SK-N-SH (cell line): ENCODE measurements at regions not wholly inside any gene's neighbourhood (a gene's known extent, or its start where the extent isn't known, plus 50 kb on each side); places are given as distances from the start of the nearest gene placed in this dataset.

Experiments
- CTCF ChIA-PET: fragments of 300-600, 350-600 bp; formaldehyde crosslinking; extraction: SDS; loops from one replicate; lab custom pipeline; 2021; lab: Yijun Ruan, JAX
- POLR2A ChIA-PET: fragments of 350-600 bp; sonication (Branson Sonifier 250); formaldehyde crosslinking; extraction: SDS; loops from one replicate; lab custom pipeline; 2020; ENCODE audit warnings: antibody characterized with exemption, inconsistent platforms; lab: Yijun Ruan, JAX
- DNase-seq: peaks from one replicate; pipeline ENCODE4 v3.0.0; 2012
- H2AFZ ChIP-seq: fragments of 200-600 bp; sonication (generic); 2 replicates; pipeline ENCODE4 v1.8.1; 2016; ENCODE audit warnings: antibody characterized with exemption, mild to moderate bottlenecking, low read depth
- H3F3A ChIP-seq: fragments of 200-600 bp; sonication (generic); replicated peaks from 2 replicates; pipeline ENCODE3; 2016; ENCODE audit warnings: antibody characterized with exemption, mild to moderate bottlenecking; ENCODE audit not compliant: insufficient read depth
- H3K27ac ChIP-seq, 2 experiments: fragments of 200-500 bp in 1 of 2; fragments of 200-600 bp in 1 of 2; sonication (Bioruptor generic) in 1 of 2; sonication (generic), shearing (Covaris generic) in 1 of 2; 2 replicates each; pipeline versions ENCODE4 v1.5.1 to v1.6.1; 2014 to 2016; ENCODE audit warnings: low read depth in 2 of 2, inconsistent platforms in 1 of 2, low read length in 1 of 2, mild to moderate bottlenecking in 1 of 2, mixed read lengths in 1 of 2
- H3K27me3 ChIP-seq: fragments of 200-600 bp; sonication (generic), shearing (Covaris generic); 2 replicates; pipeline ENCODE4 v1.6.1; 2016; ENCODE audit warnings: mixed run types; ENCODE audit not compliant: insufficient read depth
- H3K36me3 ChIP-seq, 2 experiments: fragments of 200-500 bp in 1 of 2; fragments of 200-600 bp in 1 of 2; sonication (Bioruptor generic) in 1 of 2; sonication (generic) in 1 of 2; replicated peaks in 1 of 2; 2 replicates each; pipeline versions ENCODE3 to v1.5.1; 2014 to 2016; ENCODE audit warnings: low read length in 1 of 2, mild to moderate bottlenecking in 1 of 2; ENCODE audit not compliant: insufficient read depth in 2 of 2, control insufficient read depth in 1 of 2
- H3K4me1 ChIP-seq, 2 experiments: fragments of 200-500 bp in 1 of 2; fragments of 200-600 bp in 1 of 2; sonication (Bioruptor generic) in 1 of 2; sonication (generic), shearing (Covaris generic) in 1 of 2; 2 replicates each; pipeline versions ENCODE4 v1.5.1 to v1.6.1; 2014 to 2016; ENCODE audit warnings: low read depth in 1 of 2, low read length in 1 of 2, mixed run types in 1 of 2; ENCODE audit not compliant: insufficient read depth in 2 of 2, control insufficient read depth in 1 of 2
- H3K4me2 ChIP-seq: fragments of 200-600 bp; sonication (generic), shearing (Covaris generic); 2 replicates; pipeline ENCODE4 v1.6.1; 2017; ENCODE audit warnings: mixed run types
- H3K4me3 ChIP-seq, 2 experiments: fragments of 200-500 bp in 1 of 2; fragments of 200-600 bp in 1 of 2; sonication (Bioruptor generic) in 1 of 2; sonication (generic), shearing (Covaris generic) in 1 of 2; 2 replicates each; pipeline versions ENCODE4 v1.5.1 to v1.8.1; 2014 to 2016; ENCODE audit warnings: low read depth in 2 of 2, inconsistent platforms in 1 of 2, low read length in 1 of 2, mild to moderate bottlenecking in 1 of 2, mixed read lengths in 1 of 2, moderate library complexity in 1 of 2
- H3K79me2 ChIP-seq: fragments of 200-600 bp; sonication (generic); 2 replicates; pipeline ENCODE4 v1.8.1; 2017; ENCODE audit warnings: mild to moderate bottlenecking; ENCODE audit not compliant: insufficient read depth
- H3K9ac ChIP-seq: fragments of 200-600 bp; sonication (generic); 2 replicates; pipeline ENCODE4 v1.6.1; 2017; ENCODE audit warnings: mixed run types
- H3K9me2 ChIP-seq: fragments of 200-600 bp; sonication (generic); 2 replicates; pipeline ENCODE4 v1.6.1; 2017; ENCODE audit warnings: mixed run types
- H3K9me3 ChIP-seq: fragments of 200-600 bp; sonication (generic); 2 replicates; pipeline ENCODE4 v1.6.1; 2017; ENCODE audit warnings: mixed run types, mild to moderate bottlenecking, moderate library complexity
- H4K20me1 ChIP-seq: fragments of 200-600 bp; sonication (generic); 2 replicates; pipeline ENCODE4 v1.6.1; 2017; ENCODE audit warnings: mild to moderate bottlenecking, mixed run types; ENCODE audit not compliant: insufficient read depth
- CHD2 ChIP-seq: fragments of 150-350 bp; IDR thresholded peaks from 2 replicates; pipeline ENCODE4 v1.6.1; 2018; ENCODE audit warnings: low read length; ENCODE audit not compliant: partially characterized antibody
- CTCF ChIP-seq: fragments of 200-600 bp; sonication (generic); IDR thresholded peaks from 2 replicates; pipeline ENCODE4 v1.6.1; 2017; ENCODE audit warnings: antibody characterized with exemption, mild to moderate bottlenecking, moderate library complexity
- ELF1 ChIP-seq: IDR thresholded peaks from 2 replicates; pipeline ENCODE4 v1.4.0; 2012
- EP300 ChIP-seq, 2 experiments: IDR thresholded peaks; 2 replicates each; pipeline versions ENCODE4 v1.4.0 to v1.6.1; 2012; ENCODE audit warnings: borderline replicate concordance in 1 of 2, low read depth in 1 of 2, low read length in 1 of 2
- EZH2phosphoT487 ChIP-seq: fragments of 200-600 bp; sonication (generic); IDR thresholded peaks from 2 replicates; pipeline ENCODE4 v1.6.1; 2017; ENCODE audit warnings: low read depth, mixed run types, mild to moderate bottlenecking, antibody characterized with exemption, moderate library complexity, borderline replicate concordance
- FOSL2 ChIP-seq: IDR thresholded peaks from 2 replicates; pipeline ENCODE4 v1.4.0; 2012; ENCODE audit warnings: low read depth, mild to moderate bottlenecking, moderate library complexity, borderline replicate concordance
- FOXM1 ChIP-seq: IDR thresholded peaks from 2 replicates; pipeline ENCODE4 v1.4.0; 2012; ENCODE audit warnings: low read depth, mild to moderate bottlenecking
- GABPA ChIP-seq: IDR thresholded peaks from 2 replicates; pipeline ENCODE4 v1.4.0; 2012; ENCODE audit warnings: low read depth, mild to moderate bottlenecking
- GATA2 ChIP-seq: sonication (generic); formaldehyde crosslinking; IDR thresholded peaks from 2 replicates; pipeline ENCODE4 v1.5.0; 2020; ENCODE audit warnings: mild to moderate bottlenecking, missing genetic modification reagents
- JUND ChIP-seq: IDR thresholded peaks from 2 replicates; pipeline ENCODE4 v1.4.0; 2012
- MEF2A ChIP-seq: IDR thresholded peaks from 2 replicates; pipeline ENCODE4 v1.4.0; 2012; ENCODE audit warnings: low read depth, borderline replicate concordance
- MXI1 ChIP-seq: IDR thresholded peaks from 2 replicates; pipeline ENCODE4 v1.6.1; 2012; ENCODE audit warnings: mild to moderate bottlenecking, low read depth, low read length, improper control_type of control experiment
- NFIC ChIP-seq: IDR thresholded peaks from 2 replicates; pipeline ENCODE4 v1.4.0; 2012; ENCODE audit warnings: borderline replicate concordance
- NRF1 ChIP-seq: IDR thresholded peaks from 2 replicates; pipeline ENCODE4 v1.6.1; 2012; ENCODE audit warnings: low read depth, mild to moderate bottlenecking, low read length
- REST ChIP-seq: IDR thresholded peaks from 2 replicates; pipeline ENCODE4 v1.6.1; 2012; ENCODE audit warnings: mild to moderate bottlenecking, low read depth, low read length, moderate library complexity
- RFX5 ChIP-seq: IDR thresholded peaks from 2 replicates; pipeline ENCODE4 v1.6.1; 2012; ENCODE audit warnings: mild to moderate bottlenecking, improper control_type of control experiment, low read length
- TAF1 ChIP-seq: IDR thresholded peaks from 2 replicates; pipeline ENCODE4 v1.6.1; 2012; ENCODE audit warnings: low read depth, mild to moderate bottlenecking, low read length, moderate library complexity, borderline replicate concordance
- YY1 ChIP-seq: IDR thresholded peaks from 2 replicates; pipeline ENCODE4 v1.4.0; 2012; ENCODE audit warnings: low read depth, mild to moderate bottlenecking
- WGBS: methylation state at CpG from one replicate; pipeline ENCODE4 v1.1.6; 2017; ENCODE audit warnings: low lambda C conversion rate; 5-methylcytosine and 5-hydroxymethylcytosine counted together

GRCh38 chr17:71713846-71714245, 407.0 kb upstream of the SOX9 start (continued):
- TF ChIP-seq REST (no peak), GABPA (no peak), CHD2 (no peak)

- TF ChIP-seq NRF1 (no peak), TAF1 (no peak), ELF1 (no peak), YY1 (no peak), FOSL2 (no peak), JUND (no peak), MEF2A (no peak), RFX5 (no peak), NFIC (no peak), GATA2 (no peak), EP300 (IDR thresholded peaks at IDR 0.05; ENCODE audit: borderline replicate concordance in 1 of 2, low read depth in 1 of 2, low read length in 1 of 2) (no peak), CHD2 (no peak), CTCF (no peak), MXI1 (no peak), FOXM1 (no peak), EZH2phosphoT487 (no peak)
- CTCF ChIA-PET: interaction anchor here (1.5 to 1.6 kb wide), 2 partner anchors 21 to 87 kb away, joined by 3 read pairs; no protein-coding TSS in a partner anchor
- no peak overlapping the region for H2AFZ ChIP-seq
These were observed 396.5 kb upstream of the SOX9 start for GRCh38 chr17:71724339-71724738.

More at GRCh38 chr17:71724339-71724738, 396.5 kb upstream of the SOX9 start:
- Histone ChIP-seq H3K79me2 (no peaks in the 10 kb centered on the region), H3K4me3 (no peak overlapping the region), H3K27ac (no peak overlapping the region), H3K36me3 (no peaks in the 10 kb centered on the region), H3K9me2 (no peaks in the 10 kb centered on the region), H3K27me3 (no peaks in the 10 kb centered on the region), H4K20me1 (no peaks in the 10 kb centered on the region), H3K9ac (no peak overlapping the region), H3K4me2 (no peak overlapping the region), H3K9me3 (no peaks in the 10 kb centered on the region), H3K4me1 (no peaks in the 10 kb centered on the region; a peak in 1 of 4 replicates), H3F3A (no peaks in the 10 kb centered on the region)
- WGBS: 63% methylated on average over 2 of the region's 2 CpGs
- no peak for DNase-seq
- POLR2A ChIA-PET: no interaction called here
